HG02610 (cell line): ENCODE measurements at regions not wholly inside any gene's neighbourhood (a gene's known extent, or its start where the extent isn't known, plus 50 kb on each side); places are given as distances from the start of the nearest gene placed in this dataset.

Source experiments
- ATAC-seq: cut with Tn5 transposase; IDR thresholded peaks from one replicate; pipeline ENCODE4 v1.9.1; 2021; ENCODE audit warnings: mild to moderate bottlenecking, moderate library complexity; ENCODE audit not compliant: unreplicated experiment

DNA sequence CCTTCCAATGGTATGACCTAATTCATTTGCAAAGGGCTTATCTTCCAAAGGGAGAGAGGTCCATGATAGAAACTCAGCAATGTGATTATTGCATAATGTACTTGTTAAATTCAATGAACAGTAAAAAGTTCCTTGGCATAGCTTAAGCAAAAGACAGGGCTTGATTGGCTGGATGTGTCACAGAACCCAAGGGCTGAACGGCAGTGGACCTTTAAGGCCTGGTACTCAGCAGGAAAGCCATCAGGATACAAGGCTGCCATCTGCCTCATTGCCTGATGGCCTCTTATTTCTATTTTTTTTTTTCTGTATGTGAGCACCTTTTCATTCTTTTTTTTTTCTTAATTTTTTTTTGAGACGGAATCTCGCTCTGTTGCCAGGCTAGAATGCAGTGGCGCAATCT is 208.9 kb upstream of the WSCD1 start:
- no peak for ATAC-seq

DNA sequence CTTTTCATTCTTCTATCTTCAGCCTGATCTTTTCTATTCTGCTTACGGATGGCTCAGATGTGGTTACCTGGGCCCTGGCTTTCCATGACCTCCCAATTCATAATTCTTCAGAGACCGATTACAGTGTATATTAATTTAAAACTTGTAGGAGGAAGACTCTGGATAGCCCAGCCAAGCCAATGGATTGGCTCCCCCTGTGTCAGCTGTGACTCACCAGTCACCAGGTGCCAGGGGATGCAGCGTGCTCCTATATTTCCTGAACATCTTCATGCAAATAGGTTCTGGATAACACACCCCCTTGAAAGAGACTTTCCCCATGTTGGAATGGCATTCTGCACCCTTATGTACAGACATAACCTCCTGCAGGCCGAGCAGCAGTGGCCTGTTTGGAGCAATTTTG is 208.3 kb upstream of the WSCD1 start:
- no peak for ATAC-seq

DNA sequence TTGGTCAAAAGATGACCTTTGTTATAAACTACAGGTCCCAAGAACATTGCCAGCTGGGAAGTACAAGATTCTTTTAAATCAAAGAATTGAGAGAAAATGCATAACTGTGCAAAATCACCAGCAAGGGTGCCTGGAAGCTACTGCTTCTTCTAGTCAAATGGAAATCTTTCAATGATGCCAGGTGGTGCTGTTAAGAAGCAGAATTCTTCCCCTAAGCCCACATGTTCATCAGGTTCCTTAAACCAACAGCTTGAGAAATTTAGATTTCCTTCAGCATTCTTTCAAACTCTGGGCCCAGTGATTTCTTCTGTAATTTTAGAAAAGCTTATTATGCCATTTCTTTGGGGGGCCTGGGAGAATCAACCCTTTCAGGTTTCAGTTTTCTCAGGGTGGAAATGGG is 207.8 kb upstream of the WSCD1 start:
- ATAC-seq: no peak

DNA sequence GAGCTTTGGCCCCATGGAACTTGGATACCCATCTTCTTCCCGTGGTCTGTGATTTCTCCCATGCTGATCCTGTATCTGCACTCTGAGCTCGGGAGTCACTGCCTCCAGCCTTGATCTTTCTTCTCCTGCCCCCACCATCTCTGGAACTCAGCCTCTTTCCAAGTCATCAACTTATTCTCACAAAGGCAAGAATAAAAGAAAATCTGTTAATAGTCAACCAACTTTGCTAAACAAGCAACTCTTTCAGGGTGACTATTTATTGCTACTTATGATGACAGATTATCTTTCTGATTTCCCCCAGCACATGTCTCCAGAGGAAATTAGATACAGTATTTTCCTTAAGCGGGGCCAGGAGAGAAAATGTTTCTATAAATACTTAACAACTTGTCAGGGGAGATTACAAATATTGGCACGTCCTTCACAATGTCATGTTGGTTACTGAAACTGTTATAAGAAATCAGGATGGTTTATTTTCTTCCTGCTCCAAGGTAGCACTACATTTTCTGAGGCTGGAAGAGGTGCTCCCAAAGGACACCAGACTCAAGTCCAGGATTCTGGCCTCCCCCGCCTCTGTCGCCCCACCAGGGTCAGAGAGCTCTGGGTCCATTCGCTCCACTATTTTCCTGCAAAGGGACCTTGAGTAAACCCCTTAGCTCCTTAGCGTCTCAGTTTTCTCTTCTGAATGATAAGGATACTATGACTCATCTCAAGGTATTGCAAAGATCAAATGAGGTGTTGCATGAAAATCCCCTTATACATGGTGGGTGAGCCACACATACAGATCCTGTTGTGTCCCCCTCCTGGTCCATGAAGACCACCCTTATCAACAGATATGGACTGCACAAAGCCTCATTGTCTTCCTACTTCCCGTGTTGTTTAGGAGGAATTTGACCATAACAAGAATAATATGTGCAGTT is 205.2 kb upstream of the WSCD1 start:
- ATAC-seq: no peak

DNA sequence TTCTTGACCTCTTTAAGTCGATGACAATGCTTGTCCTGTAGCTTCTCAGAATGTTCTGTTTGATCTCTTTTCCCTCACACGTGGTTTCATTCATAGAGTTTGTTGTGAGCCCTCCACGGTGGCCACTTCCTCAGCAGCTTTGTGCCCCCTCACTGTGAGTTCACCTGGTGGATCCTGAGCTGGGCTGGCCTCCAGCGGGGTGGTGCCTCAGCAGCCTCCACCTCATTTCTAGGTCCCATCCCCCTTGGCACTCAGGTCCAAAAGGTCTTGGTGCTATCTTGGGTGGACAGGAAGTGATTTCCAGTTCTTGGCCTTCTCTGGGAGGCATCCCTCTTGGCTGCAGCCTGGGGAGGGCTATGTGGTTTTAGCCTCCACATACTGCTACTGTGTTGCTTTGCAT is 203.2 kb upstream of the WSCD1 start:
- ATAC-seq: no peak

DNA sequence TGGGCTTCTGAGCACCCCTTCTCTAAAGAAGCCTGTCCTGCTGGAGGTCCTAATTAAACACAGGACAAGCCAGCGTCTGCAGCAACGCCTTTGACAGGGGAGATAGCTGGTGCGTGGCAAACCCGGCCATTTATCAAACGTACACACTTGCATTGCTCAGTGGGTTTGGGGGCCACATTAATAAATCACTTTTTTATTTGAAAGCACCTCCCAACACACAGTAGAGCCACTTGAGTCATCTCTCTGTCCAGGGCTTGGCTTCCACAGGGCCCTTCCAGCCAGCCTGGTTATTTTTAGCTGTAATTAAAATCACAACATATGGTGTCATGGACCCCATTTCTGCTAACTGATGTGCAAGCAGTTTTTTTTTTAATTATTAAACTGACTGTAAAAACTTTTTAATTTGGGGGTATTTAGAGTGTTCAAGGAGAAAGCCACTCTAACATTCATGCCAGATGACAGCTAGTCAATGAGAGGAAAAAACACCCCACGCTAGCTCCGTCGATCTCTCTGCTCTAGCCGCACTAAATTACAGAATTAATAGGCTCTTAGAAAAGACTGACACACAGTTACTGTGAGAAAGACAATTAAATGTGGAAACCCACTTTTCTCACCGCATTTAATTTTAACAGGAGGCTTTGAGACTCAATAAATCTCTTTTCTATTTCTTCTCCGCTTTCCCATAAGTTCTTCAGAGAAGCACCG is 201.0 kb upstream of the WSCD1 start:
- ATAC-seq: no peak

DNA sequence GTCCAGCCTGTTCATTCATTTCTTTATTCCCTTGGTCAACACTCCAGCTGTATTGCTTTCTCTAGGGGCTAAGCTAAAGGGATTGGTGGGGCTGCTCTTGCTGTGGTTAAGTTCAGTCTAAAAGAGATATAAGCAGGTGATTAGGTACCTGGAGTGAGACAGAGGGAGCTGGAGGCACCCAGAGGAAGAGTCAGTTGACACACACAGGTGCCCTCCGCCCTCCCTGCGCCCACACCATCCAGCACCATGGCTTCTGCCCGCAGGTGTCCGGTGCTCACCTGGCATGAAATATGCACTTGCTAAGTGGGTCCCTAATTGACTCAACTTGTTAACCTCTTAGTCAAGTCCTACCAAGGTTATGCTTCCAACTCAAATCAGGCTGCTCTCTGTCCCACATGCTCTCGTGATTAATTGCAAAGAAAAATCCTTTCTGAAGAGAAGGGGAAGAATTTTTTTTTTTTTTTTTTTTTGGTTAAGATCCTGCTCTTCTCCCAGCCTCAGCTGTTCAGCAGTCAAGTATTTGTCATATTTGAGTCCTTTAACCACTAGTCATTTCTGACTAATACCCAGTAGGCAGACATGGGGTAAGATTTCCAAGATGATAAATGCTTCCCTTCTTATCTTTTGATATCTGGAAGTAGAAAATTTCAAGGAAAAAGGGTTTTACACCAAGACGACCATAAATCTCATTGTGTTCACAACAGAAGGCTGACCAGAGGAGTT is 199.8 kb upstream of the WSCD1 start:
- no peak for ATAC-seq

DNA sequence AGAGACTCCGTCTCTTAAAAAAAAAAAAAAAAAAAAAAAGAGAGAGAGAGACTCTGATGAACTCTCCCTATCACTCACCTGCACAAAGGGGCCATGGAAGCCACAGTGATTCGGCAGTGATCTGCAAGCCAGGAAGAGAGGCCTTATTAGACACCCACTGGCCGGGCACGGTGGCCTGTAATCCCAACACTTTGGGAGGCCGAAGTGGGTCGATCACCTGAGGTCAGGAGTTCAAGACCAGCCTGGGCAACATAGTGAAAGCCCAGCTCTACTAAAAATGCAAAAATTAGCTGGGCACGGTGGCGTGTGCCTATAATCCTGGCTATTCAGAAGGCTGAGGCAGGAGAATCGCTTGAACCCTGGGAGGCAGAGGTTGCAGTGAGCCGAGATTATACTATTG is 198.5 kb upstream of the WSCD1 start:
- ATAC-seq: no peak

DNA sequence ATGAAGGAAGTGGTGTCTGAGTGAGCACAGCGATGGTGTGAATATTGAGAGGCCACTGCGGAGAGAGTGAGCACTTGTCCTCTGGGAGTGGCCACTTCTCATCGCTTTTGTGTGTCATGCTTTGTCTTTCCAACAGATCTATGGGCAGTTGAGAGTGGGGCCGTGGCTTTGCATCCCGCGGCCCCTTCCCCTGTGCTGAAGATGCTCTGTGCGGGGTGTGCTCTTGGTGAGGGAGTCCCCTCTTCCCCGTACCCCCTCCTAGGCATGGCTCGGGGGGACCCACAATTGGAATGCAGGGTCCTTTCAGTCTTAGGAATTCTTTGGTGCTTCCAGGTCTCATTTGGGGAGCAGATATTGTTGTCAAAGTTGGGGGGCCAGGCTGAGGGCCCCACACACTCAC is 197.3 kb upstream of the WSCD1 start:
- ATAC-seq: no peak

DNA sequence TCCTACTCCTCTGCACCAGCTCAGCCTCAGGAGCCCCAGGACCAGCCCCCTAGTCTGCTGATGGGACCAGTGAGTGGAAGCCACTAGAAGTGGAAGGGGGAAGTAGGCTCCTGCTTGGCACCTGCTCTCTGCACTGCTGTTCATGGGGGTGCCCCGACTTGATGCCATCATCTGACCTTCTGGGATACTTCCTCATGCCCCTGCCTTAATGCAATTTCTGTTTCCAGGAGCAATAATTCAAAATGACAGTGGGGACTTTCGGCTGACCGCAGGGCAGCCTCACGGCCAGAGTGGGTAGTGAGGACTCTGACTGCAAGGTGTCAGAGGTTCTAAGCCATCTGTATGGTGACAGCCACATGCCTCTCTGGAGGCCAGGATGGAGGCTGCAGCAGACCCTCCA is 196.4 kb upstream of the WSCD1 start:
- ATAC-seq: no peak

DNA sequence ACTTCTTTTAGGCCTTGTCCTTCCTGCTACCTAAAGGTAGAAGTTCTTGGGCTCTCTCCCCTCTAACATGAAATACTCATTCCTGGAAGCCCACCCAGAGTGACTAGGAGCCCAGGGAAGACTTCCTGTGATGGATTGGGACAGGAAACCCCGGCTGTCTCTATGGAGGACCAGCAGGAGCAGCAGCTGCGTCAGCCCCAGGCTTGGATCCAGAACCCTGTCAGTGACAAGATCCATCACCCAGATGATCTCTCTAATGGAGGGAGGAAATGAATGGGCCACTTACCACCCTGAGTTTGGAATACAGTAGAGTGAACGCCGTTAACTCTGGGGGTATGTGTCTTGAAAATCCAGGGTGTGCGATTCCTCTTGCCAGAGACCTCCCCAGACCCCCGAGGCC is 195.7 kb upstream of the WSCD1 start:
- no peak for ATAC-seq

DNA sequence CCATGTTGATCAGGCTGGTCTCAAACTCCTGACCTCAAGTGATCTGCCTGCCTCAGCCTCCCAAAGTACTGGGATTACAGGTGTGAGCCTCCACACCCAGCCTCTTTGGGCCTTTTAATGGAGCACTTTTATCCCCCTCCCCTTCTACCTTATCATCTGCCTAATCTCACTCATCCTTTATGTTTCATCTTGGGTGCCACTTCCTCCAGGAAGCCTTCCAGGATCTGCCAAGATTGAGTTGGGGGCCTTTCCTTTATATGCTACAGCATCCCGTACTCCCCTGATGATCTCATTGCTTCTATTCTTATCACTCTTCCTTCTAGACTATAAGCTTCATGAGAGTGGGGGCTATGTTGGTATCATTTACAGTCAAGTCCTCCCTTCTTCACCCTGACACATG is 192.8 kb upstream of the WSCD1 start:
- no peak for ATAC-seq

DNA sequence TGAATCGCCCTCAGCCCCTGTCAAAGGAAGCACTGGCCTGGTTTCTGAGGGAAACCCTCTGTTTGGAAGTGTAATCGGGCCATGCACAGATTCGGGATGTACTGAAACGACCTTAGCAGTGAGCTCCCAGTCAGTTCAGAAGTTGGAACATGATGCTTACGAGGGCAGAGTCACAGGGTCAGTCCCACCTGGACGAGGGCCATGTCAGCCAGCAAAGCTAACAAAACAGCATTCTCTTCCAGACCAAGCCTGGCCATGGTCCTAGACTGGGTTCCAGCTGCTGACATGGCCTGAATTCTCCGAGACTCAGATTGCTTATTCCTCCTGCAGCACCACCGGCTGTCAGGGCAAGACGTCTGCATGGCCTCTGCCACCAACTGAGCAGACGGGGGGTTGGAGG is 192.2 kb upstream of the WSCD1 start:
- ATAC-seq: no peak

DNA sequence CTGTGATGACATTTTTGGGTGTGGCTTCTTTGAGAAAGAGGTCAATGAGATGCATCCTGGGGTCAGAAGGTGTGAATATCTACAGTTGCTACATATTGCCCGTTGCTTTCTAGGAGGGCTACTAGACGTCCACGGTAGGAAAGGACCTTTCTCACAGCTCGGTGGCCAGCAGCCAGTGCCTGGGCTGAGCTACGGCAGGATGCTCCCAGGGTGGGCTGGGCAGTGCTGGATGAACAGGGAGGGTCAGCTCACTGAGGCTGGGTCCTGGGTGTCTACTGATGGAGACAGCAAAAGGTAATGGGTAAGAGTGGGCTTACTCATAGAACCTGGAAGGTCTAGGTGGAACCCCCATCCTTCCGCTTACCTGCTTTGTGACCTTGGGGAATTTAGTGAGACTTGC is 188.3 kb upstream of the WSCD1 start:
- no peak for ATAC-seq

DNA sequence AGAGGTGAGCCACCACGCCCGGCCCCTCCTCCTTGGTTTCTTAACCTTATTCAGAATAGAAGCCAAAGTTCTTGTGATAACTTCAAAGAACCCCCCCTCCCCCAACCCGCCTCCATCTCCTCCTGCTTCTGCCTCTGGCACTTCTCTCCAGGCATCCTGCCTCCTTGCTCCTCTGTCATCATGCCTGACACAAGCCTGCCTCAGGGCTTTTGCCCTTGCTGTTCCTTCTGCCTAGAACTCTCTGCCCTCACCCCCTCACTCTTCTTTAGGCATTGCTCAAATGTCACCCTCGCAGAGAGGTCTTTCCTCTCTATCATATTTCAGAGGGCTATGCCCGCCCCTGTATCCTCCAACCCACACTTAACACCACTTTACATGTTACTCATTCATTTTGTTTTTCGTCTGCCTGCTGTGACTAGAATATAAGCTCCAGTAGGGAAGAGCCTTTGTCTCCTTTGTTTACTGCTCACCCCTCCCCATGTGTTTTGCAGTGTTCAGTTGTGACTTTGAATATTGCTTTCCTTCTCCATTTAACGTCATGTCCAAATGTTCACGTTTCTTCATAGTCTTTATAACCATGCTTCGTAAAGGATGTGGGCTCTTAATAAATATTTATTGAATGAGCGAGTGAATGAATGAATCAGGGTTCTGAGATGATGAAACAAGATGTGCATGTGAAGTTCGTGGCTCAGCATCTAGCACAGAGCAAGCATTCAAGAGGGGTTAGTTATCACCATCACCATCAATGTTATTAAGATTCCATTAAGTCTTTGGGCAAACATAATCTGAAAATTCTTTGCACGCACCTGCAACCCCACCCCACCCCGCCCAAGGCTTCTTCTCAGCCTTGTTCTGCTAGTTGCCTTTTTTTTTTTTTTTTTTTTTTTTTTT is 186.2 kb upstream of the WSCD1 start:
- no peak for ATAC-seq

DNA sequence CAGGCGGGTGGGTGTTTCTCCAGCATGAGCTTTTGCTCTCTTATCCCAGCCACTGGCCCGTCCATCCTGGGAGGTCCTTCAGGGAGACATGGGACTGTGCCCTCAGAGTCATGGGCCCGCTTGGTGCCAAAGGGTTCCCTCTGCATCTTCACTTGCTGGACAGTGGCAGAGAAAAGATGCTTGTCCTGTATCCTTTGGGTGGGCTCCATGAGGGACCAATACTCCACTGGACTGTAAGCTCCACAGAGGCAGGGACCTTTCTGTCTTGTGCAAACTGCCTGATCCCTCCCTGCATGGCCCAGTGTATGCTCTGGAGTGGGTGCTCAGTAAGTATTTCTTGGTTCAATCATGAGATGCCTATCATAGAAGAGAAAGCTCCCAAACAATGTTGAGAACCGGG is 184.8 kb upstream of the WSCD1 start:
- no peak for ATAC-seq

DNA sequence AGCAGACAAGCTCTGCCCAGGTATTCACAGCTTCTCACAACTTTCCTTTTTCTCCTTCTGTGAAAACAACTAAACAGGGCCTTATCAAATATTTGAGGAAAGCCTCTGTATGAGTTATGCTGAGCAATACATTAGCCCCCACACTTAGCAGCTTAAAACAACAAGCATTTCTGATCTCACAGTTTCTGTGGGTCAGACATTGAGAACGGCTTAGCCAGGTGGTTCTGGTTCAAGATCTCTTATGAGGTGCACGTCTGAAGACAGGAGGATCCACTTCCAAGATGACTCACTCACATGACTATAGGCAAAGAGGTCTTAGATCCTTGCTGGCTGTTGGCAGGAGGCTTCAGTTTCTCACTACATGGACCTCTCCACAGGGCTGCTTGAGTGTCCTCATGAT is 181.4 kb upstream of the WSCD1 start:
- ATAC-seq: no peak

DNA sequence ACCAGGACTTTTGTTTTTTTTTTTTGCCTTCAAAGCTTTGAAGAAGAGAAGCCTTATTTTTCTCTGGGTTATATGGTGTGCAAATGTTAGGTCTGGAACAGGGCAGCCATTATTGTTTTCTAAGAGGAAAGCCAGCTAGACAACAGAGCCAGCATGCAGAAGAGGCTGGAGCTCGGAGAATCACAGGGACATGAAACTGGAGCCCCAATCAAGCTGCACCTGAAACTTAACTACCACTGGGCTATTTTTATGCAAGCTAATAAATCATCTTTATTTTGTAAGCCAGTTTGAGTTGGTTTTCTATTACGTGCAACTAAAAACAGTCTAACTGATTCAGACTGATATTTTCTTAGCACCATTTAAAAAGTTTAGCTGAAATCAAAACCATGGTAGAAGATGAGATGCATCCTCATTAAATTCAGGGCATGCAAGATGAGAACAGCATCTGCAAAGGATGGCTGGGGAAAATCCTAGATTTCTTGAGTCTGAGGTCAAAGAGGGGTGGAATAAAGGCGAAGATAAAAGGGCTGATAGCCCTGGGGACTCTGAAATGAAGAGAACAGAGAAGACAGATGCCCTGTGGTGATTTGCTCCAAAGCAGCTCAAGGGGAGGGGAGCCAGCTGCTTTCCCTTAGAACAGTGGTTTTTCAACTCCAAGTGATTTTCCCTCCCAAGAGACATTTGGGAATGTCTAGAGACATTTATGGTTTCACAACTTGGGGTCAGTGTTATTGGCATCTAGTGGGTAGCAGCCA is 177.1 kb upstream of the WSCD1 start:
- ATAC-seq: no peak

DNA sequence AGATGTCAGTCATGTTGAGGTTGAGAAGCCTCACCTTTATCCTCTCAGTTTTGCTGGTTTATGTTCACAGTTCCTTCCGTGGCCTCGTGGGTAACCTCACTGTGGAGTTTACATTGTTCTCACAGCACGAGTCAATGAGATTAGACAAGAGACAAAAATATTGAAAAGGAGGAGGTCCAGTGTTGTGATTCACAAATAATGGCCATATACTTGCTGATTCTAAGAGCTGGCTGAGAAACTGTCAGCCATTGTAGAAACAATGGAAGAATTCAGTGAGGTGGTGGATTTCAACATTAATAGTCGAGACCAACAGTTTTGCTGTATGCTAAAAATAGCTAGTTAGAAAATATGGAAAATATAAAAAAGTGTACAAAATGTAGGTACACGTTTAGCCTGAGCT is 176.4 kb upstream of the WSCD1 start:
- no peak for ATAC-seq

DNA sequence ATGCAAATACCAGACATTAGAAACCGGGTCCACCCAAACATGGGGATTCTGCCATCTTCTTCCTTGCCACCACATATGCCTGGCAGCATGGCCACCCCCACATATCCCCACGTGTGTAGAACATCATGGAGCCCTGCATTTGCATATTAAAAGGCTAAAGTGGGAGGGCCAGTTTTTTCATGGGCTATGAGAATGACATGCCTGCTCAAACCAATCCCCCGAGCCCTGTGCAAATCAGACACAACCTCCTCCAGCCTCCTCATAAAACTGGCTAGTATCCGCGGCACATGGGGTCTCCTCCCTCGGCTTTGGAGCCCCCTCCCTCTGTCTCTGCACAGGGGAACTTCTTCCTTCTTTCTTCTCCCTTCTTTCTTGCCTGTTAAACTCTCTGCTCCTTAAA is 174.9 kb upstream of the WSCD1 start:
- ATAC-seq: no peak
